Type B pancreatic cell (in vitro differentiated cells): ENCODE measurements at regions not wholly inside any gene's neighbourhood (a gene's known extent, or its start where the extent isn't known, plus 50 kb on each side); places are given as distances from the start of the nearest gene placed in this dataset.

Experiments used
- DNase-seq: peaks from one replicate; pipeline ENCODE4 v3.0.0; 2021; ENCODE audit warnings: mixed read lengths; ENCODE audit not compliant: unreplicated experiment; ENCODE audit errors: extremely low spot score
- H3K27ac Mint-ChIP-seq: 2 replicates; pipeline ENCODE4 v1.8.0; 2021; ENCODE audit warnings: mild to moderate bottlenecking, mixed read lengths
- H3K27me3 Mint-ChIP-seq: 2 replicates; pipeline ENCODE4 v1.8.0; 2021; ENCODE audit warnings: mixed read lengths
- H3K36me3 Mint-ChIP-seq: 2 replicates; pipeline ENCODE4 v1.8.0; 2021; ENCODE audit warnings: mixed read lengths
- H3K4me1 Mint-ChIP-seq: one replicate; pipeline ENCODE4 v1.8.0; 2021; ENCODE audit warnings: mixed read lengths; ENCODE audit not compliant: unreplicated experiment
- H3K4me3 Mint-ChIP-seq: 2 replicates; pipeline ENCODE4 v1.8.0; 2021; ENCODE audit warnings: mild to moderate bottlenecking, mixed read lengths
- H3K9me3 Mint-ChIP-seq: 2 replicates; pipeline ENCODE4 v1.8.0; 2021; ENCODE audit warnings: mixed read lengths
- TF ChIP-seq, protein P1 (sequence below): fragments of 200-600 bp; sonication (generic); conservative IDR thresholded peaks from 2 replicates; pipeline ENCODE4 v1.5.0; 2021; ENCODE audit warnings: antibody characterized with exemption, mild to moderate bottlenecking

DNA sequence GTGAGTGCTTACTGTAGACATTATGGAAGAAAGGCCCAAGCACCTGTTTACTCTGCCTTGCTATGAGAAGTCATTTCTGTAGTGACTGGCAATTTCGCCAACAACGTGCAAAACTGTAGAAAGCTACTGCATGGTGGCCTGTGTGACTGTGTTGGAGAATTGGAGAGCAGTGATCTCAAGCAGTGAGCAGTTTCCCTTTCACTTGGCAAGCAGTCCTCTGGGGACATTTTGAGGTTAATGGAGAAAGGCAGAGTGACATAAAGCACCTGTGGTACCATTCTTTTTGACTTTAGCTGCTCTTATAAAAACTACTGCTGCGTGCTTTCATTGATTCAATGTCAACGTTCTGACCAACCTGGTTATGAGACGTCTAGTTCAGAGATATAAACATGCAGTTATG is 382.6 kb upstream of the JAG1 start:
- TF ChIP-seq, protein P1, sequence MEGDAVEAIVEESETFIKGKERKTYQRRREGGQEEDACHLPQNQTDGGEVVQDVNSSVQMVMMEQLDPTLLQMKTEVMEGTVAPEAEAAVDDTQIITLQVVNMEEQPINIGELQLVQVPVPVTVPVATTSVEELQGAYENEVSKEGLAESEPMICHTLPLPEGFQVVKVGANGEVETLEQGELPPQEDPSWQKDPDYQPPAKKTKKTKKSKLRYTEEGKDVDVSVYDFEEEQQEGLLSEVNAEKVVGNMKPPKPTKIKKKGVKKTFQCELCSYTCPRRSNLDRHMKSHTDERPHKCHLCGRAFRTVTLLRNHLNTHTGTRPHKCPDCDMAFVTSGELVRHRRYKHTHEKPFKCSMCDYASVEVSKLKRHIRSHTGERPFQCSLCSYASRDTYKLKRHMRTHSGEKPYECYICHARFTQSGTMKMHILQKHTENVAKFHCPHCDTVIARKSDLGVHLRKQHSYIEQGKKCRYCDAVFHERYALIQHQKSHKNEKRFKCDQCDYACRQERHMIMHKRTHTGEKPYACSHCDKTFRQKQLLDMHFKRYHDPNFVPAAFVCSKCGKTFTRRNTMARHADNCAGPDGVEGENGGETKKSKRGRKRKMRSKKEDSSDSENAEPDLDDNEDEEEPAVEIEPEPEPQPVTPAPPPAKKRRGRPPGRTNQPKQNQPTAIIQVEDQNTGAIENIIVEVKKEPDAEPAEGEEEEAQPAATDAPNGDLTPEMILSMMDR, result no peak
- Mint-ChIP-seq H3K4me3 (no peak overlapping the region), H3K9me3 (no peaks in the 10 kb centered on the region), H3K4me1 (peaks cover 6% of the 10 kb centered on the region), H3K27ac (no peak overlapping the region), H3K27me3 (peaks cover 3% of the 10 kb centered on the region), H3K36me3 (no peaks in the 10 kb centered on the region)
- DNase-seq, result no peak

DNA sequence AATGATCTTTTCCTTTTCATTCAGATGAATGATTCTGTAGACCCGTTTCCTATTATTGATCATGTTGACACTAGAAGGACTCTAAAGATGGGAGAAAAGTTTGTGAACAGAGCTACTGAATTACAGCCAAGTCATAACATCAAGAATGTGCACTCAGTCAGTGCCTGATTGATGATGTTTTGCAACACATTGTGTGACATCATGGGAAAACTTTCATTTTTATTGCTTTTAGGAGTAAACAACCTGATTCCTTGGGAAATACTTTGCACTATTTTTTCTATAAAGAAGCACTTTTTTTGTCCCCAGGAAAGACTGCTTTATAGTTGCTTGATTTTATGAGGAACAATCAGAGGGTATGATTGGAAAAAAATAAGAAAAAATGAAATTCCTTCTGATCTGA is 383.8 kb upstream of the JAG1 start:
- no peak for DNase-seq
- TF ChIP-seq, protein P1, result no peak

DNA sequence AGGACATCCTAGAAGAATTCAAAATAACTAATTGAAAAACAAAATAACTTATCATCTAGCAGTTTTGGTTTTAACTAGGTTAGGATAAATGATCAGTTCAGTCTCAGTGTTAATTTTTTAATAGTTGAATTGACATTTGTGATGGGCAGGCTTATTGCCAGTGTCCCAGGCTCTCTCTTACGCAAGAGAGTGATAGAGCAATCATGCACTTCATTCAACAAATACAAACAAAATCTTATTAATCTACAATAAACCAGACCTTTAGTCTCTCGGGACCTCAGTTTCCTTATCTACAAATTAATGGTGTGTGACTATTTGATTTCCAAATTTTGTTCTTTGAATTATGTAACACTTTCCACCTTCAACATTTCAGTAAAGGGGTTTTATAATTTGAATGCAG is 385.9 kb upstream of the JAG1 start:
- DNase-seq, result no peak
- Mint-ChIP-seq H3K36me3 (no peaks in the 10 kb centered on the region), H3K27ac (no peak overlapping the region), H3K4me1 (peaks cover 7% of the 10 kb centered on the region), H3K27me3 (no peaks in the 10 kb centered on the region), H3K4me3 (no peak overlapping the region), H3K9me3 (no peaks in the 10 kb centered on the region)
- TF ChIP-seq, protein P1, result no peak

More for the DNA sequence above, 383.8 kb upstream of the JAG1 start:
- peaks cover 11% of the 10 kb centered on the region for H3K4me1 Mint-ChIP-seq
- no peak overlapping the region for H3K27ac Mint-ChIP-seq
- no peaks in the 10 kb centered on the region for H3K36me3 Mint-ChIP-seq
- no peaks in the 10 kb centered on the region for H3K9me3 Mint-ChIP-seq
- H3K27me3 Mint-ChIP-seq, result peaks cover 3% of the 10 kb centered on the region
- H3K4me3 Mint-ChIP-seq, result no peak overlapping the region

DNA sequence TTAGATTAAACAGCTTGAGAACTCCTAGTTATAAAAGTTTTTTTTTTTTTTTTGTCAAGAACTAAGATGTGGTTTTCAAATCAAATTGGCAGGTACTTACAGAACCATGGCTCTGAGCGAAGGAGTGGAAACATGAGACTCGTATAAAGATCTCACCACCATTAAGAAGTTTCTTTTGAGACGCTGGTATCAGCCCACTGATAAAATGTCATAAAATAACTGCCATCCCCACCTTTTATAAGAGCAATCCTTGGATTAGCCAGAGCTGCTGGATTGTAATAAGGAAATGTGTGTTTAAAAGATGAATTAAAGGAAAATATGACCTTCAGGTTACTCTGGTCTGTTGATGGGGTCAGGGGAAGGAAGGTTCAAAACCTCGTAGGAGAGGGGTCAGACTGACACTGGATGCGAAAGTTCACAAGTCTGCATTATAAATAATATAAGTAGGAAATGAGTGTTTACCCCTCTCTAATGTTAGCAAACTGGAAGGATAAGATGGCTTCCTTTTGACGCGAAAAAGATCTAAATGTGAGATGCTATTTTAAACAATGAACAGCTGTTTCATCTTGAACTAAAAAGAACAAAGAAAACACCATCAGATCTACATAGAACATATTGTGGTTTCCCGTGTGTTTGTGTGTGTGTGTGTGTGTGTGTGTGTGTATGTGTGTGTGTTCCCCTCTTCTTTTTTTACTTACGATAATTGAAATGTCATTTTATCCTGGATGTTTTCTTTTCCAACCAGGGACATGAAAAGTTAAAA is 386.8 kb upstream of the JAG1 start:
- peaks cover 6% of the 10 kb centered on the region for H3K4me1 Mint-ChIP-seq
- no peaks in the 10 kb centered on the region for H3K36me3 Mint-ChIP-seq
- TF ChIP-seq, protein P1, result no peak
- H3K4me3 Mint-ChIP-seq, result no peak overlapping the region
- no peak overlapping the region for H3K27ac Mint-ChIP-seq
- no peaks in the 10 kb centered on the region for H3K9me3 Mint-ChIP-seq
- no peaks in the 10 kb centered on the region for H3K27me3 Mint-ChIP-seq
- DNase-seq, result no peak

GRCh38 chr20:11063444-11063843 is 389.6 kb upstream of the JAG1 start:
- Mint-ChIP-seq H3K27ac (no peak overlapping the region), H3K27me3 (no peaks in the 10 kb centered on the region), H3K4me3 (no peak overlapping the region)

More at GRCh38 chr20:11063444-11063843, 389.6 kb upstream of the JAG1 start:
- DNase-seq, result no peak
- Mint-ChIP-seq H3K4me1 (peaks cover 14% of the 10 kb centered on the region), H3K9me3 (no peaks in the 10 kb centered on the region), H3K36me3 (no peaks in the 10 kb centered on the region)
- TF ChIP-seq, protein P1, result no peak
